GM21529 (cell line): ENCODE measurements at regions not wholly inside any gene's neighbourhood (a gene's known extent, or its start where the extent isn't known, plus 50 kb on each side); places are given as distances from the start of the nearest gene placed in this dataset.
"Not testable (repeated sequence)": the region's sequence is repeated elsewhere in the genome, so short reads cannot be mapped to it uniquely, and the experiment has no call there.

Source experiments
- ATAC-seq: cut with Tn5 transposase; IDR thresholded peaks from one replicate; pipeline ENCODE4 v1.9.1; 2021; ENCODE audit not compliant: unreplicated experiment

DNA sequence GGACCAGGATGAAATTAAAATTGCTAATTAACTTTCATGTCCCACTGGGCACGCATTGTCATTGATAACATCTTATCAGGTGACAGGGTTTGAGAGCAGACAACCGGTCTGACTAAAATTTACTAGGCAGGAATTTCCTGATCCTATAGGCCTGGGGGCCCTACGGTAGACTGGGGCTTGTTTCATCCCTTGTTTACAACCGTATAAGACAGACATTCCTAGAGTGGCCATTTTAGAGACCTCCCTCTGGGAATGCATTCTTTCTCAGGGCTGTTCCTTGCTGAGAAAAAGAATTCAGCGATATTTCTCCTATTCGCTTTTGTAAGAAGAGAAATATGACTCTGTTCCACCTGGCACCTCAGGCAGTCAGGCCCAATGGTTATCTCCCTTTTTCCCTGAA, 1737.8 kb upstream of the ACO1 start:
- not testable (repeated sequence) for ATAC-seq

DNA sequence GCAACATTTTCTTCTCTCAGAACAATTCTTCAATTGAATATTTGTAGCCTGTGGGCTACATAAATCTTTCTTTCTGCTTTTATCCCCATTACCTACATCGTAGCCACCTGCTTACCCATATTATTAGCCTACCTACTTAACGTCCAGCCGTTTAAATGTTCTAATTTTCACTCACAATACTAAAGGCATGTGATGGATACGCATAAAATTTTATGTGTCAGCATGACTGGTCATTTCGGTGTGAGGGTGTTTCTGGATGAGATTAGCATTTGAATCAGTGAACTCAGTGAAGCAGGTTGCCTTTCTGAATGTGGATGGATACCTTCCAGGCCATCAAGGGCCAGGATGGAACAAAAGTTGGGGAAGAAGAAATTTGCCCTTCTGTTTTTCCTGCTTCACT, 1722.5 kb upstream of the ACO1 start:
- ATAC-seq: no peak

DNA sequence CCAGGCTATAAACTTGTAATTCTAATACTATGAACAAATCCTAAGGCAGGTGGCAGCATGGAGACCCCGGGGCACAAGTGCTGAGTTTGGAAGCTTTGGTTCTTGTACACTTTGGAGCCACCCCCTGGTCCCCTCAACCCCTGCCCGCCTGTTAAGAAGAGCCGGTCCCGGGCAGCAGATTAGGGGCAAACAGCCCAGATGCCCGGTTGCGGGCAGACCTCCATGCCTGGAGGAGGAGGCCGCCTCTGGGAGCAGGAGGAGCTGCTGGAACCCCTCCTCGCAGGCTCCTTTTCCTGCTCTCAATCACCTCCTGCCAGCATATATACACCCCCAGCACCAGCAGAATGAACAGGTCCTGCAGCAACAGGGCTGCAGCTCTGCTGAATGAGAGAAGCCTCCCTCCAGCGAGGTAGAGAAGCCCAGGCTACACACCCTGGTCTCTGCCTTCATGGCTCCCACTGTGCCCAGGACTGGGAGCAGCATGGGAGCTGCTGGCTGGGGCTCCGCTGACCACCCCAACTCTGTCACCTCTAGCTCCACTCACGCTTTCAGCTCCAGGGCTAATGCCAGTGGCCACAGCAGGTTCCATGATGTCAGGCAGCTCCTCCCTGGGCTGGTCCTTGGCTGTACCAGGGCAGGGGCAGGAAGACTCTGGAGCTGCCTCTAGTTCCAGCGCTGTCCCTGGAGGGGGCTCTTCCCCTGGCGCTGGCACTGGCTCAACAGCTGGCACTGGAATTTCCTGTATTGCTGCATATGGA, 1713.5 kb upstream of the ACO1 start:
- no peak for ATAC-seq

DNA sequence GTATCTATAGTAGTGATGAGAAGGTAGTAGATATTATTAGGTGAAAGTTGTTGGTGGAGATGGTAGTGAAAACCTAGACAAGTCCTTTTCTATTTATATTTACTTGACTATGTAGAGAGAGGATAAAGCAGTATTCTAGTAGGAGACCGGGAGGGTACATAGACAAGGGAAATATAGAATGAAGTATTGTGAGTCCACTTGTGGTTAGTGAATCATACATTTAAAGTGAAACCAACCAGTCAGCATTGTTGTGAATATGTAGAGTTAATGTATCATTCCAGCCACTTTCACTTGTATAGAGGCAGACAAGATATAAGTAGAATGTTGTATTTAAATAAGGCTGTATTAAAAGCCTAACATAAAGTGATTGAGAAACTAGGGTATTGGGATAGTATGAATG, 1711.3 kb upstream of the ACO1 start:
- no peak for ATAC-seq

DNA sequence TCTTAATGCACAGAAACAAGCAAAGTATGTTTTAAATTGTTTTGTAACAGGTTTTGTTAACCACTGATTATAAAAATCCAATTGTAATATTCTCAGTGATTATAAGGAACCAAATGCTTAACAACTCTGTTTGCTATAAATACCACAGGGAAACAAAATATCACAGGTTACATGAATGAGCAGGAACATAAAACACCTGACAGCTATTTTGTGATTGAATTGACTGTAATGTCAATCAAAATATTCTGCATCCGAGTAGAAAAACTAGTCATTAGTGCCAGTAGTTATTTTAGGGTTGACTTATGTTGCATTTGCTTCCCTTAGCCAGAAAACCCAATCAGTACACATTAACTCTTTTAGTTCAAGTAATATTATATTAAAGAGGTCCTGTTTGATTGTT, 1707.8 kb upstream of the ACO1 start:
- ATAC-seq: no peak

DNA sequence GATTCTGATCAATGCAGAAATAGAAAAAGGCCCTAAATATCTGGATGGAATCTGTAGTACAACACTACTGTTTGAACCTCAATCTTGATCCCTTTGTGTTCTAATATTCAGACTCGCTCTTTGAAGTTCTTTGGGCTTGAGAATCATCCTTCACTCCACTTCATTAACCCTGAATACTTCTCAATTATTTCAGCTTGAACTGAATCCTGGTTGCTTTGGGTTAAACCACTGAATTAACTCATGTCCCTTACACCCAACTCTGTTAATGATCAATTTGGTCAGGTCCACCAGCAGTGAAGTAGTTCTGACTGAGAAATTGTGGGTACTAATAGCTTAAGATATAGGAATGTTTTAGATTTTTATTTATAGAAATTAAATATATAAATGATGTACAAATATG, 1707.2 kb upstream of the ACO1 start:
- ATAC-seq: no peak

DNA sequence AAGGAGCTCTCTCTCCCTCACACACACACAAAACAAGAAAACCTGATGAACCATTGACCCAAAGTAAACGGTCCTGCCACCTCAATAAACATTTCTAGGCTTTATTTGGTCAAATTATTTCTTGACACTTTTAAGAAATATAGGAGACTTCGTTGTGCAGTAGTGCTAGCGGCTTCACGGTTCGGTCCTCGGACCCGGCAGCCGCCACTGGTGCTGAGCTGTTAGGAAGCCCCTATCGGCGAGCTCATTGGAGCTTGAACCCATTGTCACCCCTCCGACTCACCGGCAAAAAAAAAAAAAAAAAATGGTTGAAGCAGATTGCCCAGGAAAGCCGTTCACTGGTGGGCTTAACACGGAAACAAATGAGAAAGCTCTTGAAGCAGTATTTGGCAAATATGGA, 1695.6 kb upstream of the ACO1 start:
- no peak for ATAC-seq

DNA sequence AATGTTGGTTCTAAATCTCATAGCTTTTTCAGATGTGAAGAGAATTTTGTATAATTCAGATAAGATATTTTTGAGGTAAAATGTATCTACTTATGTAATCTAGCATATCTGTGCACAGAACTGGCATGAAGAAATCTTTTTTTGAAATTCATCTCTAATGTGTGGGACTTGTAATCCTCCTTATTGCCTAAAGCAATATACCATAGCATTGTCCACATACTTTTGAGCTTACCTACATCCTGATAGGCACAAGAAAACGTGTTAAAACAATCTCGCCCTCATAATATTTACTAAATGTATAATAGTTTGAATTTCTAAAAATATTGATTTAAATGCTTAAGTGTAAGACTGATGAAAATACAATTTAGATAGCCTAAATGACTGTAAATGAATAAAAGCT, 1686.5 kb upstream of the ACO1 start:
- ATAC-seq: no peak

DNA sequence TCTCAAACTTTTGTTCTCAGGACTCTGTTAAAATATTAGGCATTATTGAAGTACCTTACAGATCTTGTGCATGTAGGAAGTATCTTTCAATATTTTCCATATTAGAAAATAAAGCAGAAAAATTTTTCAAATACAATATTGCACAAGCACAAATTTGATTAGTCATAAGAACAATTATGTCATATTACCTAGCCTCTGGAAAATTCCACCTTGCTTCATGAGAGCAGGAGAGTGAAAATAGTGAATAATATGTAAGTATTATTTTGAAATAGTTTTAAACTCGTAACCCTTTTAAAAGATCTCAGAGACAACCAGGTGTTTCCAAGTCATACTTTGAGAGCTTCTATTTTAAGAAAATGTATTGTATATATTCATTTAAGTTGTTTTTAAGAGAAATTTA, 1672.9 kb upstream of the ACO1 start:
- ATAC-seq: no peak

DNA sequence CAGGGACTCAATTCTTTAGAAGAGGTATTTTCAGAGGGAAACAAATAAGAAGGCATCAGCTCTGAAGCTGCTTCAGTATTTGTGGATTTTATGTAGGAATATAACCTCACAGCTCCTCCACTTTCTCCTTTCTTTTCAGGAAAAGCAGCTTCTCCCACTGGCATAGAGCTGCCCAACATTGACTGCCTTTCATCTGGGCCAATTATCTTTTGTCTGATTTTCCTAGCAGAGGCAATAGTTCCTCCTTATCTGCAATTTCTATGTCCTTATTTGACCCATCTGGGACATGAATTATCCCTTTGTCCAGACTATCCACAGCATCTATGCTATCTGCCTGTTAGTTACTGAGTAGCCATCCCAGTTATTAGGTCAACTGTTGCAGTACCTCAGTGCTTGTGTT, 1671.2 kb upstream of the ACO1 start:
- no peak for ATAC-seq

DNA sequence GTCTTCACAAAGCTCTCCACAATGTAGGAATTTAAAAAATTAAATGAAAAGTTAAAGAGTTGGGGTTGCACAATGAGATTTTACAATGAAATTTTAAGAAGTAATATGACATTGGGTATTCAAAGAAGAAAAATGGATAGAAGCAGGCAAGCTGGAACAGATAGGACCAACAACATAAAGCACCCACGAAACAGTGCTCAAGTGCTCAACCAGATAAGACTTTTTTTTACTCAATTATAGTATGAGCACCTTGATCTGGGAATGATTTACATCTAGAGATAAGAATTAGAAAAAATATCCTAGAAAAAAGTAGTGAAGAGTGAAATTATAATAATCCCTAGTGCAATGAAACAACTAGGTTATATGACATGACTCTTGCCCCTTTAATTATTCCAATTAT, 1670.1 kb upstream of the ACO1 start:
- no peak for ATAC-seq

DNA sequence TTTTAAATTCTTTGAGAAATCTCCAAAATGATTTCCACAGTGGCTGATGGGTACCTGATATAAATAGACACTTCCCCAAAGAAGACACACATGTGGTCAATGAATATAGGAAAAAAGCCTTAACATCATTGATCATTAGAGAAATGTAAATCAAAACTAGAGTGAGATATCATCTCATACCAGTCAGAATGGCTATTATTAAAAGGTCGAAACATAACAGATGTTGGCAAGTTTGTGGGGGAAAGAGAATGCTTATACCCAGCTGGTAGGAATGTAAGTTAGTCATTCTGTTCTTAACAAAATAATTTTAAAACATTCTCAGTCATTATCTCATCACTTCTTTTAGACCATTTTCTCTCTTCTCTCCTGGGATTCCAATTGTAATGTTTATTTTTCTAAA, 1666.0 kb upstream of the ACO1 start:
- no peak for ATAC-seq

DNA sequence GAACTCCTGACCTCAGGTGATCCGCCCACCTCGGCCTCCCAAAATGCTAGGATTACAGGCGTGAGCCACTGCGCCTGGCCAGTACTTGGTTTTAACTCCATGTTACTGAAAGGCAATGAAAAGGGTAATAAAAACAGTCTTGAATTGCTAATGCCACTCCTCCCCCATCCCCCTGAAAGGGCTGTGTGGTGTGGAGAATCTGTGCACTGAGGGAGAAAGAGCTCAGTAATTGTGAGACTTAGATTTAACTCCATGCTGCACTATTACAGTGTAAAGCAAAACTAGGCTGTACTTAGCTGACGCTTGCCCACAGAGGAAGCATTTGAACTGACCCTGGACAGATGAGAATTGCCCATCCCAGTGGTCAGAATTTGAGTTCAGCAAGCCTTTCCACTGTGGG, 1662.4 kb upstream of the ACO1 start:
- ATAC-seq: no peak

DNA sequence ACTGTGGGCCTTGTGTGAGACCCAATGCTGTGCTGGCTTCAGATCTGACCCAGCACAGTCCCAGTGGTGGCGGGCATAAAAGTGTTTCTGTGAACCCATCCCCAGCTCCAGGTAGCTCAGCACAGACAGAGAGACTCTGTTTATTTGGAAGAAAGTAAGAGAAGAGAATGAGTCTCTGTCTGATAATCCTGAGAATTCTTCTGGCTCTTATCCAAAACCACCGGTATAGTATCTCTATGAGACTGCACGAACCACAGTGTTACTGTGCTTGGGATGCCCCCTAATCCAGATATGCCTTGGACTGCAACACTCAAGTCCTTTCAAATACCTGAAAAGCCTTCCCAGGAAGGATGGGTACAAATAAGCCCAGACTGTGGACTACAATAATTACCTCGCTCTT, 1660.8 kb upstream of the ACO1 start:
- ATAC-seq: no peak

DNA sequence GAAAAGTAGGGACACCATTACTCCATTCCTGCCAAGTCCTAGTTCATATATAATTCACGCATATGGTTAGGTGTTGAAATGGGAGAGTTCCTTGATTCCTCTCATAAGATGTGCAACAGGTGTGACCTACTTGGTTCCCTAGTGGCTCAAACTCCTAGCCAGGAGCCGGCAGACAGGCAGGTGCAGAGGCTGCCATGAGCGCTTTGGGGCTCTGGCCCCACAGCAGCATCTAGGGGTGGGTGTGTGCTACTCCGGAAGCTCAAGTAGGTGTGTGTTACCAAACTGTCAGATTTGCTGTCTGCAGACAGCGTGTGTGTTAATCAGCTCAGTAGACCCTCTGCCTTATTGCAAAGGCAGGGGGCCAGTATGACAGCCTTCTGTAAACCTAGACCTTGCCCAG, 1652.4 kb upstream of the ACO1 start:
- no peak for ATAC-seq

DNA sequence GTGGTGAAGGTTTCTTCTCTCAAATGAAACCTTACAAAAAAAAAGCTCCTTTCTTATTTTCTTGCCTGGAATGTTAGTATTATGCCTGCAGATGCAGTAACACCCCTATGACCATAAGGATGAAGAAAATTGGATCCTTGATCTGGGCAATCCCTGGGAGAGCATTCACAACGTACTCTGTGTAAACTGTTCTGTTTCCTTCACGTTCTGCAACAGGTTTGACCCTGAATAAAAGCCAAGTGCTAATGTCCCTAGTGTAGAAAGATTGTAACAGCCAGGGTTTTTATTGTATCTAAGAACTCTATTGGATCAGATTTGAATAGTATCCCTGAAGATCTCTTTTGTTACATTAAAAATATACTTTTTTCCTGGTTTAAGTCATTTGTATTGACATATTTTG, 1639.6 kb upstream of the ACO1 start:
- no peak for ATAC-seq

DNA sequence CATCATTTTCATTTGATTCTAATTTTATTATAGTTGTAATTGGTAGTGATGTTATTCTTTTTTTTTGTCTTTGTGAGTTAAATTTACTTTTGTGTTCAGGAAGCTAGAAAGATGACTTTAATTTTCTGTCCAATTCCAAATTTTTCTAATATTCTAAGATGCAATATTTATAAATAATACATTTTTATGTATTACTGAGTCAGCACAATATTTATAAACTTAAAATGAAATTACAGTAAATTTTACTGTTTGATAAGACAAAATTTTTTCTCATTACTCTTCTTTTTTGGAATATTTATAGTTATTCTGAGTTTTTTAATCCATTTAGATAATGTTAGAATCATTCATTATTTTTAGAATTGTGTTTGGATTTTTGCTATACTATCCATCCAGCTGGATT, 1637.9 kb upstream of the ACO1 start:
- ATAC-seq: no peak

DNA sequence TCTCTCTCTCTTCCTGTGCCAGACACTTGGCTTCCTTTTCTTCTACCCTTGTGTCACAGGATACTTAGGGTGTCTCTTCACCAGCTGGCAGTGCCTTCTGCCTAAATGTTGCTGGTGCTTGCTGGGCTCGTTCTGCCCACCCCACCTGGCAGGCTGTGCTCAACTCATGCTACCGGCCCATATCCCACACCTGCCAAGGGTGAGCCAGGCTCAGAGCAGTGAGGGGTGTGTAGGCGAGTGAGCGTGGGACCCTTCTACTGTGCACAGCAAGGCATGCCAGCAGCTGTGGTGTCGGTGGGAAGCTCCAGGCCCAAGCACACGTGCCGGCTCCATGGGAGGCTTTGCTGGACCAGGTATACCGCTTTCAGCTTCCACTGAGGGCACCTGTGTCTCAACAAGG, 1626.7 kb upstream of the ACO1 start:
- ATAC-seq: no peak

DNA sequence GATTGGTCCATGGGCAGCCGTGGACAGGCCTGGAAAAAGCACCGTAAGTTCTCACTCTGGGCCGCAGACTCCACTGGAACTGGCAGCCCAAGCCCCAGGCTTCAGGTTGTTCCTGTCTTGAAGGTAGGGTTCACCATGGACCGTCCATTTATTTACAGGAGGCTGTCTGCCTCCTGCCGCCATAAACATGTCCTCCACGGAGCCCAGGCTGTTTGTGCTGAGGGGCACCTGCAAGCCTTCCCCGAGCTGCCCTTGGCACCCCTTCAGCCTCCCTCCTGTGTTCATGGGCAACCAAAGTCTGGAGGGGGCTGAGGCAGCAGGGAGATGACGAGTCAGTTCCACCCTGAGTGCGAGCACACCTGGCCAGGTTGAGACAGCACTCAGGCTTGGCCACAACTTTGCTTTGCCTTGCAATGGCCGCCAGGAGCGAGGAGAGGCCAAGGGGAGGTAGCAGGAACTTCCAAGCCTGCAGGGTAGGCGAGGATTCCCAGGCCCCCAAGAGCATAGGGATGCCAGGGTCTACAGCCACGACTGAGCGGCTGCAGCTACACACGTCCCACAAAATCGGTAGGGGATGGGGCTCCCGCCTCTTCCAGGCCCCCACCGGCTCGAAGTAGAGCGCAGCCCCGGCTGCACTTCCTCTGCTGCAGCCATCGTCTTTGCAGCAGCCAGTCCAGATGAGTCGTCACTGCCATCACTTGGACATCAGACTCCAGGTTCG, 1625.6 kb upstream of the ACO1 start:
- no peak for ATAC-seq

DNA sequence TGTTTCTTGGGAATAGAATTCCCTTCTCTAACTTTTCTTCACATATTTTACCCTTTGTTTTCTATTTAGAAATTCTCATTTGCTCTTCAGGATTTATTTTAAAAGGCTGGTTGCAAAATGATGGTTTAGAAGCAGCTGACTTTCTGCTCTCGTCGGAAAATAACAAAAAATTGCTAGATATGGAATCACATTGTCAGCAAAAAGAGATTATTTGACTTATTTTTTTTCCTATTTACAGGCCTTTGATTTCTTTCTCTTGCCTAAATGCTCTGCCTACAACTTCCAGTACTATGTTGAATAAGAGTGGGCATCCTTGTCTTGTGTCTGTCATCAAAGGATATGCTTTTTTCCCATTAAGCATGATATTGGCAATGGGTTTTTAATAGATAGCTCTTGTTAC, 1619.1 kb upstream of the ACO1 start:
- ATAC-seq: no peak

DNA sequence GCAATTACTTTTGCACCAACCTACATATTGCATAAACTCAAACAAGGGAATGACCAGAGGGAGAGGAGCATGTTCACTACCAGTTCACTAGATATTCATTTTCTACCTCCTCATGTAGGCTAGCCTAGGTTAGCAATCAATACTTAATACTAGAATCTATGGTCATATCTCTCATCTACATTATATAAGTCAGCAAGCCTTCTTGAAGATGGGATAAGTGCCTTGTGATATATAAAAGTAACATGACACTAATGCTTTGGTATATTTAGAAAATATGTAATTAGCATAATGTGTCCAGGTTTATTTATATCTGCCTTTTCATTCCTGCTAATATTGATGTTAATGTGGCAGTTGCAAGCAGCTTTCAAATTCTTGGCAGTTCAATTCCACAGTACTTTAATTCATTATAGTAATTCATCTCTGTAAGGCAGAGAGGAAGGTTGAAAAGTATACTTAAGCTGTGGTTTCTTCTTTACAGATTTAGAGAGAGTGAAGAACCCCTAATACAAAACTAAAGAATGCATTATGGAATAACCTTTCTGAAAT, 1613.2 kb upstream of the ACO1 start:
- no peak for ATAC-seq

DNA sequence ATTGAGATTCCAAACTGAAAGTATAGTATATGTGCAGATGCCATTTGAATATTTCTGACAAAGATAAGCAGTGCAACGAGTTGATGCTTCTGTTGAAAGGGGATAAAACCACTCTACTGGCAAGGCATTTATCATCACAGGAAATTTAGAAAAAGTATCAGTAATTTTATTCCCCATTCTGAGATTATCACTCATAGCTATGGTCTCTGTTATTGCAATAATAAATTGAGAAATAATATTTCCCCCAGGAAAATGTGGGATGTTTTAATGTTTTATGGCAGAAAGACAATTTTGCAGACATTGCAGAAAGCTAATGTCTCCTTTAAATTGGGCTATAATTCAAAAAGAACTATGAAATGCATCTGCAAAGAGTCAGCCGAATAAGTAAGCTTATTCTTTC, 1612.7 kb upstream of the ACO1 start:
- ATAC-seq: no peak

DNA sequence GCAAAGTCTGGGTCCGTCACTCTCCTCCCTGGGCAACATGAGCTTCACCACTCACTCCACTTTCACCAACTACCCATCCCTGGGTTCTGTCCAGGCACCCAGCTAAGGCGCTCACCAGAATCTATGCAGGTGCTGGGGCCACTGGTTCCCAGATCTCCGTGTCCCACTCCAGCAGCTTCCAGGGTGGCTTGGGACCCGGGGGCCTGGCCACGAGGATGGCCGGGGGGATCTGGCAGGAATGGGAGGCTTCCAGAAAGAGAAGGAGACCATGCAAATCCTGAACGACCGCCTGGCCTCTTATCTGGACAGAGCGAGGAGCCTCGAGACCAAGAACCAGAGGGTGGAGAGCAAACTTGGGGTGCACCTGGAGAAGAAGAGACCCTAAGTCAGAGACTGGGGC, 1611.0 kb upstream of the ACO1 start:
- ATAC-seq: no peak
